SH-SY5Y (cell line): ENCODE measurements at regions not wholly inside any gene's neighbourhood (a gene's known extent, or its start where the extent isn't known, plus 50 kb on each side); places are given as distances from the start of the nearest gene placed in this dataset.

Experiments
- GATA2 ChIP-seq: IDR thresholded peaks from 2 replicates; pipeline ENCODE4 v1.6.1; 2011; ENCODE audit warnings: mild to moderate bottlenecking, low read depth, low read length
- GATA3 ChIP-seq: IDR thresholded peaks from 2 replicates; pipeline ENCODE4 v1.6.1; 2011; ENCODE audit warnings: low read depth, mild to moderate bottlenecking, low read length, moderate library complexity

DNA sequence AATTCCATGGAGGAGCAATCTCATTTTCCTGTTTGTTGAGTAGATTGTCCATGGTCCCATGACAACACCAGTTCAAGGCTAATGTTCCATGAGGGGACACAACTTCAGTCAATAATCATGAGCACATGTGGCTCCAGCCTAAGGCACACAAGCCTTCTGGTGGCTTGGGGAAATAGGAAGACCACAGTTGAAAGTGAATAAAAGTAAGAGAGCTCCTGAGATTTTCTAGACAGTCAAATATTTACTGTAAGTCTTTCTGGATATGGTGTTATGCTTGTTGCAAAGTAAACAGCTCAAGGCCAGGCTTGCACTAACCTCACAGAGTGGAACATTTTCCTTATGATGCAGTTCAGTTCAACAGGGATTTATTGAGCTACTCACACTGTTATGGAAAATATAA is 206.9 kb upstream of the SLC38A2 start:
- TF ChIP-seq GATA2: no peak
- TF ChIP-seq GATA3: no peak
